Astrocyte (in vitro differentiated cells and primary cell): ENCODE measurements at regions not wholly inside any gene's neighbourhood (a gene's known extent, or its start where the extent isn't known, plus 50 kb on each side); places are given as distances from the start of the nearest gene placed in this dataset.

ENCODE experiments used
- EZH2 ChIP-seq: IDR thresholded peaks from 2 replicates; pipeline ENCODE4 v1.6.1; 2012; ENCODE audit warnings: mild to moderate bottlenecking, low read length, inconsistent platforms; ENCODE audit not compliant: insufficient read depth
- TF ChIP-seq, protein P1 (sequence below): IDR thresholded peaks from 2 replicates; pipeline ENCODE4 v1.5.1; 2011; ENCODE audit warnings: low read depth, mild to moderate bottlenecking, inconsistent platforms, low read length, moderate library complexity; ENCODE audit not compliant: insufficient read depth

DNA sequence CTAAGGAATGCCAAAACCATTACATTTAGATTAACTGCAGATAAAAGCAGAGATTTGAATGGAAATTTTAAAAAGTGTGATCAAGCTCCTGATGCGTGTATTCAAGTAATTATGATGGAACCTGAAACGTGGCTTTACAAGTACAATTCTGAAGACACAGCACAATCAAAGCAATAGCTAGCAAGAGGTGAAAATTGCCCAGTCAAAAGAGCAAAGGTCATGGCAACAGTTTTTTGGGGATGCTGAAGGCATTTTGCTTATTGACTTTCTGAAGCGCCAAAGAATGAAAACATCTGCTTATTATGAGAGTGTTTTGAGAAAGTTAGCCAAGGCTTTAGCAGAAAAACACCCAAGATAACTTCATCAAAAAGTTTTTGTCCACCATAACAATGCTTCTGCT is 389.6 kb upstream of the TENM4 start:
- TF ChIP-seq, protein P1, sequence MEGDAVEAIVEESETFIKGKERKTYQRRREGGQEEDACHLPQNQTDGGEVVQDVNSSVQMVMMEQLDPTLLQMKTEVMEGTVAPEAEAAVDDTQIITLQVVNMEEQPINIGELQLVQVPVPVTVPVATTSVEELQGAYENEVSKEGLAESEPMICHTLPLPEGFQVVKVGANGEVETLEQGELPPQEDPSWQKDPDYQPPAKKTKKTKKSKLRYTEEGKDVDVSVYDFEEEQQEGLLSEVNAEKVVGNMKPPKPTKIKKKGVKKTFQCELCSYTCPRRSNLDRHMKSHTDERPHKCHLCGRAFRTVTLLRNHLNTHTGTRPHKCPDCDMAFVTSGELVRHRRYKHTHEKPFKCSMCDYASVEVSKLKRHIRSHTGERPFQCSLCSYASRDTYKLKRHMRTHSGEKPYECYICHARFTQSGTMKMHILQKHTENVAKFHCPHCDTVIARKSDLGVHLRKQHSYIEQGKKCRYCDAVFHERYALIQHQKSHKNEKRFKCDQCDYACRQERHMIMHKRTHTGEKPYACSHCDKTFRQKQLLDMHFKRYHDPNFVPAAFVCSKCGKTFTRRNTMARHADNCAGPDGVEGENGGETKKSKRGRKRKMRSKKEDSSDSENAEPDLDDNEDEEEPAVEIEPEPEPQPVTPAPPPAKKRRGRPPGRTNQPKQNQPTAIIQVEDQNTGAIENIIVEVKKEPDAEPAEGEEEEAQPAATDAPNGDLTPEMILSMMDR: no peak
- no peak for TF ChIP-seq EZH2
